Tibial nerve (tissue), 4 donors: ENCODE measurements at regions not wholly inside any gene's neighbourhood (a gene's known extent, or its start where the extent isn't known, plus 50 kb on each side); places are given as distances from the start of the nearest gene placed in this dataset.

Source experiments
- DNase-seq, 2 donors: peaks; one replicate each; pipeline ENCODE4 v3.0.0-alpha.2; 2019; ENCODE audit warnings: low spot score in 2 of 2
- H3K27ac ChIP-seq, 4 donors: fragments of 200-600 bp; sonication (generic) in 3 of 4; one replicate each; pipeline ENCODE4 v1.5.1; 2017 to 2019; ENCODE audit warnings: mild to moderate bottlenecking in 1 of 4
- H3K27me3 ChIP-seq, 2 donors: fragments of 200-600 bp; sonication (generic) in 1 of 2; one replicate each; pipeline versions ENCODE4 v1.5.1 to v1.6.0; 2017 to 2019
- H3K36me3 ChIP-seq, 3 donors: fragments of 200-600 bp; sonication (generic); one replicate each; pipeline ENCODE4 v1.5.1; 2018 to 2019
- H3K4me1 ChIP-seq, 4 donors: fragments of 200-600 bp; sonication (generic) in 3 of 4; one replicate each; pipeline ENCODE4 v1.5.1; 2017 to 2019
- H3K4me3 ChIP-seq, 4 donors: fragments of 200-600 bp; sonication (generic) in 3 of 4; one replicate each; pipeline ENCODE4 v1.5.1; 2017 to 2019; ENCODE audit warnings: mild to moderate bottlenecking in 1 of 4, moderate library complexity in 1 of 4
- H3K9me3 ChIP-seq, 4 donors: fragments of 200-600 bp; sonication (generic) in 3 of 4; one replicate each; pipeline ENCODE4 v1.5.1; 2017 to 2019
- EP300 ChIP-seq, 2 donors: sonication (generic); formaldehyde crosslinking; IDR thresholded peaks; one replicate each; pipeline ENCODE4 v1.6.1; 2017; ENCODE audit warnings: antibody characterized with exemption in 2 of 2, mild to moderate bottlenecking in 1 of 2
- POLR2A ChIP-seq, 2 donors: fragments of 450-650 bp; IDR thresholded peaks; one replicate each; pipeline ENCODE4 v1.6.1; 2017; ENCODE audit warnings: antibody characterized with exemption in 2 of 2, mild to moderate bottlenecking in 2 of 2, moderate library complexity in 2 of 2
- WGBS, 2 donors: methylation state at CpG; one replicate each; pipeline ENCODE4 v1.1.5; 2018; 5-methylcytosine and 5-hydroxymethylcytosine counted together
- TF ChIP-seq, protein P1 (sequence below), 5 experiments: fragments of 200-600 bp in 3 of 5; fragments of 450-650 bp in 2 of 5; sonication (generic) in 3 of 5; IDR thresholded peaks; one replicate each; pipeline ENCODE4 v1.5.1; 2016 to 2019; ENCODE audit warnings: antibody characterized with exemption in 5 of 5, mild to moderate bottlenecking in 3 of 5, moderate library complexity in 2 of 5

DNA sequence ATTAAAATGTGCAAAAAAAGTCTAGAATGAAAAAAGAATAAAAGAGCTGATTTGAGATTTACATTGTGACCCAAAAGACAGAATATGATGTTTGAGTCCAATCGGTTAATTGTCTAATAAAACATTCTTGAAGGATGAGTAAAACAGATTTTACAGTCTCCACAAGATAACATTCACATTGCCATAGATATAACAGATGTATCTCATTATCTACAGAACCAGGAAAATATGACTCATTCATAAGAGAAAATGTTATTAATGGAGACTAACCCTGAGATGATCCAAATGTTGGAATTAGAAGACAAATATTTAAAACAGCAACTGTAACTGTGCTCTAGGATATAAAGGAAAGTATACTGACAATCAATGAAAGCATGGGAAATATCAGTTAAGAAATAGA, 141.7 kb downstream of the RFX6 start:
- Histone ChIP-seq H3K9me3 (peaks cover 0 to 9% (median 0%) of the 10 kb centered on the region in 4 donors), H3K27me3 (no peaks in the 10 kb centered on the region), H3K4me3 (no peak overlapping the region), H3K4me1 (no peaks in the 10 kb centered on the region), H3K36me3 (no peaks in the 10 kb centered on the region), H3K27ac (no peak overlapping the region)
- WGBS, 2 donors: 70 to 80% methylated on average over 1 of the region's 1 CpG
- TF ChIP-seq, protein P1, sequence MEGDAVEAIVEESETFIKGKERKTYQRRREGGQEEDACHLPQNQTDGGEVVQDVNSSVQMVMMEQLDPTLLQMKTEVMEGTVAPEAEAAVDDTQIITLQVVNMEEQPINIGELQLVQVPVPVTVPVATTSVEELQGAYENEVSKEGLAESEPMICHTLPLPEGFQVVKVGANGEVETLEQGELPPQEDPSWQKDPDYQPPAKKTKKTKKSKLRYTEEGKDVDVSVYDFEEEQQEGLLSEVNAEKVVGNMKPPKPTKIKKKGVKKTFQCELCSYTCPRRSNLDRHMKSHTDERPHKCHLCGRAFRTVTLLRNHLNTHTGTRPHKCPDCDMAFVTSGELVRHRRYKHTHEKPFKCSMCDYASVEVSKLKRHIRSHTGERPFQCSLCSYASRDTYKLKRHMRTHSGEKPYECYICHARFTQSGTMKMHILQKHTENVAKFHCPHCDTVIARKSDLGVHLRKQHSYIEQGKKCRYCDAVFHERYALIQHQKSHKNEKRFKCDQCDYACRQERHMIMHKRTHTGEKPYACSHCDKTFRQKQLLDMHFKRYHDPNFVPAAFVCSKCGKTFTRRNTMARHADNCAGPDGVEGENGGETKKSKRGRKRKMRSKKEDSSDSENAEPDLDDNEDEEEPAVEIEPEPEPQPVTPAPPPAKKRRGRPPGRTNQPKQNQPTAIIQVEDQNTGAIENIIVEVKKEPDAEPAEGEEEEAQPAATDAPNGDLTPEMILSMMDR (IDR thresholded peaks at IDR 0.05): no peak
- TF ChIP-seq EP300 (IDR thresholded peaks at IDR 0.05): no peak
- TF ChIP-seq POLR2A (IDR thresholded peaks at IDR 0.05): no peak
- DNase-seq: no peak

DNA sequence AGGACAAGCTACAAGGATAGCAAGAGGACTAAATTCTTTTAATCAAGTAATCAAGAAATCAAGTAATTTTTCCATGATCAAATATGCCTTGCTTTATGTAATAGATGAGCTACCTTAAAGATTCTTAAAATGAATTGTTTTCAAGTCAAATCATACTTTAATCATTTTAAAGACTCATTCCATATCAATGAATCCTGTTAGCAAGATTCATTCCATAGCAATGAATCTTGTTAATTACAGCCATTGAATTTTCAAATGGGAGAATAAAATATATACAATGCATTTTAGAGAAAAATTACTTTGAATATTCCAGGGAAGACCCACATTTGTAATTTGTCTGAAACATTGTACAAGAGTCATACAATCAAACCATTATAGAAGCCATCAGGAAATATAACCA, 145.7 kb downstream of the RFX6 start:
- no peak for DNase-seq
- H3K4me1 ChIP-seq: no peaks in the 10 kb centered on the region
- H3K27ac ChIP-seq: no peak overlapping the region
- no peak overlapping the region for H3K4me3 ChIP-seq
- no peaks in the 10 kb centered on the region for H3K36me3 ChIP-seq
- no peaks in the 10 kb centered on the region for H3K9me3 ChIP-seq
- TF ChIP-seq POLR2A (IDR thresholded peaks at IDR 0.05): no peak
- TF ChIP-seq EP300 (IDR thresholded peaks at IDR 0.05): no peak
- TF ChIP-seq, protein P1 (IDR thresholded peaks at IDR 0.05): no peak
- no peaks in the 10 kb centered on the region for H3K27me3 ChIP-seq

DNA sequence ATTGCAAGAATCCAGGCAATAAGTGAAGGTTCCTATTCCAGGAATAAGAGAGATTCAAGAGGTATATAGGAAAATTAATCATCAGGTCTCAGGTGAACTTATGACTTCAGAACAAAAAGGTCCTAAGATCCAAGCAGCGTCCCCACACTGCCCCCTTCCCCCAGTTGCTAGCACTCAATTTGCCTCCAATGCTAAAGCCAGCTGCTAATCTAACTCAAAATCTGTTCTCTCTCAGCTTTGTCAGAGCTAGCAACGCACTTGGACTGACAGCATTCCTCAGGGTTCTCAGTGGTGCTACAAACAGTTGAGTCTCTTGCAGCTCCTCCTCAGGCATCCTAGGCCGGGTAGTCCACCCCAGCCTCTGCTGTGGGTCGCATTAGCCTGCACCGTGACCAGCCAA, 148.3 kb downstream of the RFX6 start:
- TF ChIP-seq POLR2A (IDR thresholded peaks at IDR 0.05) (no peak), EP300 (IDR thresholded peaks at IDR 0.05) (no peak)
- TF ChIP-seq, protein P1 (IDR thresholded peaks at IDR 0.05): no peak
- no peaks in the 10 kb centered on the region for H3K4me1 ChIP-seq
- no peak overlapping the region for H3K4me3 ChIP-seq
- H3K27ac ChIP-seq: no peak overlapping the region
- no peaks in the 10 kb centered on the region for H3K36me3 ChIP-seq
- H3K27me3 ChIP-seq: no peaks in the 10 kb centered on the region
- WGBS, 2 donors: 74 to 76% methylated on average over 5 of the region's 5 CpGs
- H3K9me3 ChIP-seq: no peaks in the 10 kb centered on the region
- DNase-seq: no peak

DNA sequence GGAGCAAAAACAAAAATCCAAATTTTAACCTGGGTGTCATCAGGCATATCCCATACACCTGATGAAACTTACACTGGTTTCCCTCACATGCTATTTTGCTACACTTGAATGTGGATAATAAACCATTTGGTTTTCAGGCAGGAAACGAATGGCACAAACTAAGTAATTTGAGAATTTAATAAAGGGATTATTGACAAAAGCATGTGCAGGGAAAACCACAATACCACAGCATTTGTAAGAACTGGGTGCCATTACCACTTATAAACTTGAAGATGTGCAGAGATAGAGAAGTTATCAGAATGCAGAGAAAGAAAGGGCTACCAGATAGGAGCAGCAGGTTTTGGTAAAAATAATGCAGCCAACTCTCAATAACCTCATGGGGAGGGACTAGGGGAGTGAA, 151.2 kb downstream of the RFX6 start:
- 58 to 65% methylated on average over 1 of the region's 1 CpG for WGBS, 2 donors

DNA sequence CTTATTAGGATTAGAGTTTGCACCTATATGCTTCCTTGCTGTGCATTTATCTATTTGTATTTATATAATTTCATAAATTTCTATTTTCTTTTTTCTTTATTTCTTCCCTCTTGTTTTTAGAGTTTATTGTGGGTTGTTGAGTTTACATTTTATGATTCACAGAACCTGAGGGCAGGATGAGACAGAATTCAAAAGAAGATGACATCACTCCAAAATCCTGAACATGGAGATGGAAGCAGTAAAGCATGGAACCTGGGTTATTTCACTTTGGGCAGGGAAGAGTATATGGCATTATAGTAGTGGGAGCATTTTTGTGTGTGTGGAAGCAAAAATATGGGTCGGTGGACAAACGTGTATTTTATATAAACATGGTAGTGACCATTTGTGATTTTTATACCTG, 157.5 kb downstream of the RFX6 start:
- Histone ChIP-seq H3K4me1 (no peaks in the 10 kb centered on the region), H3K27me3 (no peaks in the 10 kb centered on the region), H3K9me3 (peaks cover 0 to 2% (median 0%) of the 10 kb centered on the region in 4 donors), H3K4me3 (no peak overlapping the region), H3K36me3 (no peaks in the 10 kb centered on the region), H3K27ac (no peak overlapping the region)
- WGBS, 2 donors: 82 to 88% methylated on average over 2 of the region's 2 CpGs
- no peak for DNase-seq
- TF ChIP-seq, protein P1 (IDR thresholded peaks at IDR 0.05): no peak
- TF ChIP-seq POLR2A (IDR thresholded peaks at IDR 0.05): no peak
- TF ChIP-seq EP300 (IDR thresholded peaks at IDR 0.05): no peak

More for the DNA sequence above, 151.2 kb downstream of the RFX6 start:
- TF ChIP-seq POLR2A (IDR thresholded peaks at IDR 0.05) (no peak), EP300 (IDR thresholded peaks at IDR 0.05) (no peak)
- TF ChIP-seq, protein P1 (IDR thresholded peaks at IDR 0.05): no peak
- H3K4me1 ChIP-seq: no peaks in the 10 kb centered on the region
- no peak for DNase-seq
- no peaks in the 10 kb centered on the region for H3K27me3 ChIP-seq
- no peak overlapping the region for H3K27ac ChIP-seq
- no peaks in the 10 kb centered on the region for H3K9me3 ChIP-seq
- H3K4me3 ChIP-seq: no peak overlapping the region
- H3K36me3 ChIP-seq: no peaks in the 10 kb centered on the region
